ENCODE measurements at regions not wholly inside any gene's neighbourhood (a gene's known extent, or its start where the extent isn't known, plus 50 kb on each side); places are given as distances from the start of the nearest gene placed in this dataset.
"Not testable (repeated sequence)": the region's sequence is repeated elsewhere in the genome, so short reads cannot be mapped to it uniquely, and the experiment has no call there.

DNA sequence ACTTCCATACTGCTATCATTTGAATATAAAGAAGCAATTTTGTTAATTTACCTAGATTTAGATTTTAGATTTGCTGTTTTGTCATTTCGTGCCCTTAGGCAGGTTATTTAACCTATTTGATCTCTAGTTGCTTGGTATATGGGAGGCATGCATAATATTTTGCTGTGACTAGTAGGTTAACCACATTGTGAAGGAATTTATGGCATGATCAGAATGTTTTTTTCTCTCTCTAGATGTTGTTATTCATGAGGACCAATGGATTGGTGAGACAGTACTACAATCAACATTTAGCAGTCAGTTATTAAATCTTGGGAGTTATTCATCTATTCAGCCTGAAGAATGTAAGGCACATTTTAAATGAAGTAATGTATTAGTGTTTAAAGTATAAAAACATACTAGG is 67.2 kb downstream of the SYT15B start:
- TF ChIP-seq CTCF (IDR thresholded peaks at IDR 0.05); POLR2AphosphoS5 (IDR thresholded peaks at IDR 0.05; ENCODE audit: low read depth, low read length); SIN3A (IDR thresholded peaks at IDR 0.05; ENCODE audit: borderline replicate concordance, insufficient read depth, low read depth, low read length); TCF7L2 (IDR thresholded peaks at IDR 0.05; ENCODE audit: low read depth, low read length): not testable (repeated sequence)
- TF ChIP-seq, protein P1, sequence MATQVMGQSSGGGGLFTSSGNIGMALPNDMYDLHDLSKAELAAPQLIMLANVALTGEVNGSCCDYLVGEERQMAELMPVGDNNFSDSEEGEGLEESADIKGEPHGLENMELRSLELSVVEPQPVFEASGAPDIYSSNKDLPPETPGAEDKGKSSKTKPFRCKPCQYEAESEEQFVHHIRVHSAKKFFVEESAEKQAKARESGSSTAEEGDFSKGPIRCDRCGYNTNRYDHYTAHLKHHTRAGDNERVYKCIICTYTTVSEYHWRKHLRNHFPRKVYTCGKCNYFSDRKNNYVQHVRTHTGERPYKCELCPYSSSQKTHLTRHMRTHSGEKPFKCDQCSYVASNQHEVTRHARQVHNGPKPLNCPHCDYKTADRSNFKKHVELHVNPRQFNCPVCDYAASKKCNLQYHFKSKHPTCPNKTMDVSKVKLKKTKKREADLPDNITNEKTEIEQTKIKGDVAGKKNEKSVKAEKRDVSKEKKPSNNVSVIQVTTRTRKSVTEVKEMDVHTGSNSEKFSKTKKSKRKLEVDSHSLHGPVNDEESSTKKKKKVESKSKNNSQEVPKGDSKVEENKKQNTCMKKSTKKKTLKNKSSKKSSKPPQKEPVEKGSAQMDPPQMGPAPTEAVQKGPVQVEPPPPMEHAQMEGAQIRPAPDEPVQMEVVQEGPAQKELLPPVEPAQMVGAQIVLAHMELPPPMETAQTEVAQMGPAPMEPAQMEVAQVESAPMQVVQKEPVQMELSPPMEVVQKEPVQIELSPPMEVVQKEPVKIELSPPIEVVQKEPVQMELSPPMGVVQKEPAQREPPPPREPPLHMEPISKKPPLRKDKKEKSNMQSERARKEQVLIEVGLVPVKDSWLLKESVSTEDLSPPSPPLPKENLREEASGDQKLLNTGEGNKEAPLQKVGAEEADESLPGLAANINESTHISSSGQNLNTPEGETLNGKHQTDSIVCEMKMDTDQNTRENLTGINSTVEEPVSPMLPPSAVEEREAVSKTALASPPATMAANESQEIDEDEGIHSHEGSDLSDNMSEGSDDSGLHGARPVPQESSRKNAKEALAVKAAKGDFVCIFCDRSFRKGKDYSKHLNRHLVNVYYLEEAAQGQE (IDR thresholded peaks at IDR 0.05; ENCODE audit: insufficient read depth in 1 of 2, low read depth in 2 of 2, low read length in 1 of 2) = not testable (repeated sequence)
